Glutamatergic neuron (in vitro differentiated cells): ENCODE measurements at regions not wholly inside any gene's neighbourhood (a gene's known extent, or its start where the extent isn't known, plus 50 kb on each side); places are given as distances from the start of the nearest gene placed in this dataset.

ENCODE experiments used
- DNase-seq: peaks from one replicate; pipeline ENCODE4 v3.0.0; 2022
- H3K27ac Mint-ChIP-seq: one replicate; pipeline ENCODE4 v1.8.0; 2020; ENCODE audit warnings: mild to moderate bottlenecking, mixed read lengths, inconsistent platforms; ENCODE audit not compliant: unreplicated experiment
- H3K27me3 Mint-ChIP-seq: one replicate; pipeline ENCODE4 v1.8.0; 2020; ENCODE audit warnings: mild to moderate bottlenecking, moderate library complexity, mixed read lengths, inconsistent platforms; ENCODE audit not compliant: unreplicated experiment
- H3K36me3 Mint-ChIP-seq: one replicate; pipeline ENCODE4 v1.8.0; 2020; ENCODE audit warnings: mild to moderate bottlenecking, mixed read lengths, inconsistent platforms; ENCODE audit not compliant: unreplicated experiment
- H3K4me1 Mint-ChIP-seq: one replicate; pipeline ENCODE4 v1.8.0; 2020; ENCODE audit warnings: mild to moderate bottlenecking, low read depth, mixed read lengths, inconsistent platforms; ENCODE audit not compliant: unreplicated experiment
- H3K4me3 Mint-ChIP-seq: one replicate; pipeline ENCODE4 v1.8.0; 2020; ENCODE audit warnings: mild to moderate bottlenecking, mixed read lengths, inconsistent platforms; ENCODE audit not compliant: unreplicated experiment
- H3K9me3 Mint-ChIP-seq: one replicate; pipeline ENCODE4 v1.8.0; 2020; ENCODE audit warnings: mild to moderate bottlenecking, moderate library complexity, mixed read lengths, inconsistent platforms; ENCODE audit not compliant: unreplicated experiment
- CTCF ChIP-seq: fragments of 200-600 bp; sonication (generic); IDR thresholded peaks from one replicate; pipeline ENCODE4 v1.5.0; 2021; ENCODE audit not compliant: partially characterized antibody, unreplicated experiment

GRCh38 chr12:47574252-47575021 lies 131.4 kb downstream of the RPAP3 start:
- Mint-ChIP-seq H3K9me3 (no peaks in the 10 kb centered on the region), H3K4me1 (no peaks in the 10 kb centered on the region), H3K27ac (no peak overlapping the region), H3K4me3 (no peak overlapping the region), H3K27me3 (no peaks in the 10 kb centered on the region), H3K36me3 (no peaks in the 10 kb centered on the region)
- no peak for TF ChIP-seq CTCF
- DNase-seq: no peak

GRCh38 chr12:47573146-47573659 lies 132.6 kb downstream of the RPAP3 start:
- DNase-seq: no peak
- Mint-ChIP-seq H3K9me3 (no peaks in the 10 kb centered on the region), H3K27me3 (no peaks in the 10 kb centered on the region), H3K4me3 (no peak overlapping the region), H3K36me3 (no peaks in the 10 kb centered on the region), H3K4me1 (no peaks in the 10 kb centered on the region), H3K27ac (no peak overlapping the region)
- TF ChIP-seq CTCF: no peak

GRCh38 chr12:47570151-47570550 lies 135.7 kb downstream of the RPAP3 start:
- no peak for DNase-seq
- TF ChIP-seq CTCF: no peak
- H3K27ac Mint-ChIP-seq: no peak overlapping the region
- H3K4me3 Mint-ChIP-seq: no peak overlapping the region
- no peaks in the 10 kb centered on the region for H3K27me3 Mint-ChIP-seq
- H3K36me3 Mint-ChIP-seq: no peaks in the 10 kb centered on the region
- H3K9me3 Mint-ChIP-seq: no peaks in the 10 kb centered on the region
- H3K4me1 Mint-ChIP-seq: no peaks in the 10 kb centered on the region

GRCh38 chr12:47562201-47562600 lies 143.6 kb downstream of the RPAP3 start:
- Mint-ChIP-seq H3K36me3 (no peaks in the 10 kb centered on the region), H3K4me1 (no peaks in the 10 kb centered on the region), H3K4me3 (no peak overlapping the region), H3K27ac (no peak overlapping the region), H3K27me3 (no peaks in the 10 kb centered on the region), H3K9me3 (no peaks in the 10 kb centered on the region)
- TF ChIP-seq CTCF: no peak
- no peak for DNase-seq

- no peaks in the 10 kb centered on the region for H3K36me3 Mint-ChIP-seq
- H3K27me3 Mint-ChIP-seq: no peaks in the 10 kb centered on the region
Observed at GRCh38 chr12:47561746-47562145, 144.1 kb downstream of the RPAP3 start.

More at GRCh38 chr12:47561746-47562145, 144.1 kb downstream of the RPAP3 start:
- Mint-ChIP-seq H3K4me3 (no peak overlapping the region), H3K4me1 (no peaks in the 10 kb centered on the region), H3K27ac (no peak overlapping the region), H3K9me3 (no peaks in the 10 kb centered on the region)
- no peak for DNase-seq
- no peak for TF ChIP-seq CTCF
